ENCODE measurements at regions not wholly inside any gene's neighbourhood (a gene's known extent, or its start where the extent isn't known, plus 50 kb on each side); places are given as distances from the start of the nearest gene placed in this dataset.

DNA sequence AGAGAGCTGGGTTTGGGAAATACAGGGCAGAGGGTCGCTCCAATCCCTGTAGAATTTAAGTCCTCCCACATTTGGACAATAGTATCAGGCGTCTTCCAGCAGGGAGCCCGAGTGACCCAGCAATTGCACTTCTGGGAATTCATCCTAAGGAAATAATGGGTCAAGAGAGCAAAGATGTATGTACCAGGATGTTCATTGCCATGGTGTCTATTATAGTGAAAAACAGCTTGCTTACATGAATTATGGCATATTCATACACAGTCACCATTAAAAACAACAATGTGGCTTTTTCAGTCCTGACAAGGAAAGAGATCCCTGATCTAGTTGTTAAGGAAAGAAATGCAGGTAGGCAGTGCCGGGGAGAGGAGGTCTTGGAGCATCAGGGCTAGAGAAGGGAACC, 167.7 kb downstream of the PJA1 start:
- no peaks in the 10 kb centered on the region for H3K36me3 ChIP-seq (ENCODE audit: control insufficient read depth, insufficient read depth, low read length)
- H3K4me3 ChIP-seq (ENCODE audit: low read depth, low read length), result no peak overlapping the region
- ChIA-PET CTCF (interaction anchor here (0.5 kb wide), 1 partner anchor 96 kb away, joined by 3 read pairs; no protein-coding TSS in a partner anchor), POLR2A (no interaction called here)
- no peaks in the 10 kb centered on the region for H3K27me3 ChIP-seq (ENCODE audit: control insufficient read depth, insufficient read depth, low read length)
- TF ChIP-seq, protein P1, sequence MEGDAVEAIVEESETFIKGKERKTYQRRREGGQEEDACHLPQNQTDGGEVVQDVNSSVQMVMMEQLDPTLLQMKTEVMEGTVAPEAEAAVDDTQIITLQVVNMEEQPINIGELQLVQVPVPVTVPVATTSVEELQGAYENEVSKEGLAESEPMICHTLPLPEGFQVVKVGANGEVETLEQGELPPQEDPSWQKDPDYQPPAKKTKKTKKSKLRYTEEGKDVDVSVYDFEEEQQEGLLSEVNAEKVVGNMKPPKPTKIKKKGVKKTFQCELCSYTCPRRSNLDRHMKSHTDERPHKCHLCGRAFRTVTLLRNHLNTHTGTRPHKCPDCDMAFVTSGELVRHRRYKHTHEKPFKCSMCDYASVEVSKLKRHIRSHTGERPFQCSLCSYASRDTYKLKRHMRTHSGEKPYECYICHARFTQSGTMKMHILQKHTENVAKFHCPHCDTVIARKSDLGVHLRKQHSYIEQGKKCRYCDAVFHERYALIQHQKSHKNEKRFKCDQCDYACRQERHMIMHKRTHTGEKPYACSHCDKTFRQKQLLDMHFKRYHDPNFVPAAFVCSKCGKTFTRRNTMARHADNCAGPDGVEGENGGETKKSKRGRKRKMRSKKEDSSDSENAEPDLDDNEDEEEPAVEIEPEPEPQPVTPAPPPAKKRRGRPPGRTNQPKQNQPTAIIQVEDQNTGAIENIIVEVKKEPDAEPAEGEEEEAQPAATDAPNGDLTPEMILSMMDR (IDR thresholded peaks at IDR 0.05; ENCODE audit: insufficient read depth, low read depth, low read length), result no peak
- DNase-seq (ENCODE audit: low read depth), result no peak

DNA sequence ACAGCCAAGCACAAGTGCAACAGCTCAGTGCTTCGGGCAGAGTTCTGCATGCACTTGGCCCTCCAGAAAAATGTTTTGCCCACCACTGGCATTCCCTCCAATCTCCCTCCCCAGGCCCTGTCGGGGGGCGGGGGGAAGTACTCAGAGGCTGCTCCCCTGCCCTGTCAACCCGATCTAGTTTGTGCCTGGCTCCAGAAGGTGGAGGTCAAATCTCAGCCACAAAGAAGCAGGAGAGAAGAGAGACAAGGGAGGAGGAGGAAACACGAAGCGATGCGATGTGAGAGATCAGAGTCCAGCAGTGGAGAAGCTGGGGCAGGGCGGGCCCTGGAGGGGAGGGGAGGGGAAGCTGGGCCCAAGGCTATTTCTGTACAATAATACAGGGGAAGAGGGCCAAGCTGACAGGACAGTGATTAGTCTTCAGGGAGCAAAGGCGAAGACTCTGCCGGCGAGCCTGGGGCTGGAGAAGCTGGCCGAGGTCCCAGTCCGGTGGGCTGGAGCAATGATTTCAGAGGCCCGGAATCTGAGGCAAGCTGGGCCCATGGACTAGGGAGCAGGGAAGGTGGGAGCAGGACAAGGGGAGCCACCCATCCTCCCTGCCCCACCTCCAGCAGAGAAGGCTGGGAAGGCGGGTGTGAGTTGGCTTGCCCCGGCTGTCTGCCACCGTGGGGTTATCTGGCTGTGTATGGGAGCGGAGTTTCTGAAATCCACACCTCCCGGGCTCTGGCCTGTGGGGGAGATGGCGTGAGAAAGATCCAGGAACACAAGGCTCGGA, 167.1 kb downstream of the EFNB1 start:
- no peaks in the 10 kb centered on the region for H3K36me3 ChIP-seq (ENCODE audit: control insufficient read depth, insufficient read depth, low read length)
- TF ChIP-seq, protein P1 (IDR thresholded peaks at IDR 0.05; ENCODE audit: insufficient read depth, low read depth, low read length), result no peak
- DNase-seq (ENCODE audit: low read depth), result no peak
- CTCF ChIA-PET, result no interaction called here
- H3K27me3 ChIP-seq (ENCODE audit: control insufficient read depth, insufficient read depth, low read length), result no peaks in the 10 kb centered on the region
- H3K4me3 ChIP-seq (ENCODE audit: low read depth, low read length), result no peak overlapping the region
- POLR2A ChIA-PET, result no interaction called here

DNA sequence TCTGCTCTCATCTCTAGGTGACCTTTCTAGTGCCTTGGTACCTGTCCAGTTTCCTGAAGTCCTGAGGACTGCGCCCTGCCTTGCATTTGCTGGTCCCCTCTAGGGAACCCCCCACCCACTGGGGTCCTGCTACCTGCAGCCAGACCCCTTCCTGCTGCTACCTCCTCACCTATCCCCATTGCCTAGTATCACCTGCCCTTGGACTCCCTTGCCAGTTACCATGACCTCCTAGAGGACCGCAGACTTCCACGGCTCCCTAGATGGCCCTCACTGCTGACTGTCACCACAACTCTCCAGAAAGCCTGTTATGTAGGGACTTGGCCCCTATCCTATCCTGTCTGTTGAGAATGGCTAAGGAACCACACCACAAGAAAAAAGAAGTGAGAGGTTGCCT, 166.6 kb downstream of the EFNB1 start:
- Histone ChIP-seq H3K27me3 (ENCODE audit: control insufficient read depth, insufficient read depth, low read length) (no peaks in the 10 kb centered on the region), H3K36me3 (ENCODE audit: control insufficient read depth, insufficient read depth, low read length) (no peaks in the 10 kb centered on the region), H3K4me3 (ENCODE audit: low read depth, low read length) (no peak overlapping the region)
- no peak for DNase-seq (ENCODE audit: low read depth)
- TF ChIP-seq, protein P1 (IDR thresholded peaks at IDR 0.05; ENCODE audit: insufficient read depth, low read depth, low read length), result no peak
- ChIA-PET POLR2A (no interaction called here), CTCF (no interaction called here)

DNA sequence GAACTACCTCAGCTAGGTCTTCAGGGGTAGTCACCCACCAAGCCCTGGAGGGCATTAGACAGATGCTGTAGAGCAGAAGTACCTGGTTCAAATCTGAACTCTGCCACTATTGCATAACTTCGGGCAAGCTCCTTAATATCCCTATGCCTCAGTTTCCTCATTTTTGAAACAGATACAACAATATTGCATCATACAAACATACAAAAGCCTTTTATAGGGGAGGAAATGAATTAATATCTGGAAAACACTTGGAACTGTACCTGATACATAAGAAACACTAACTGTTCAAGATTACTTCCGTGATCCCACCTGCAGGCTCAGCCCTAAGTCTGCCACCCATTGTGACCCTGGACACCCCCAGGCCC, 166.1 kb downstream of the EFNB1 start:
- Histone ChIP-seq H3K27me3 (ENCODE audit: control insufficient read depth, insufficient read depth, low read length) (no peaks in the 10 kb centered on the region), H3K36me3 (ENCODE audit: control insufficient read depth, insufficient read depth, low read length) (no peaks in the 10 kb centered on the region), H3K4me3 (ENCODE audit: low read depth, low read length) (no peak overlapping the region)
- TF ChIP-seq, protein P1 (IDR thresholded peaks at IDR 0.05; ENCODE audit: insufficient read depth, low read depth, low read length), result no peak
- POLR2A ChIA-PET, result no interaction called here
- no peak for DNase-seq (ENCODE audit: low read depth)
- CTCF ChIA-PET, result no interaction called here

DNA sequence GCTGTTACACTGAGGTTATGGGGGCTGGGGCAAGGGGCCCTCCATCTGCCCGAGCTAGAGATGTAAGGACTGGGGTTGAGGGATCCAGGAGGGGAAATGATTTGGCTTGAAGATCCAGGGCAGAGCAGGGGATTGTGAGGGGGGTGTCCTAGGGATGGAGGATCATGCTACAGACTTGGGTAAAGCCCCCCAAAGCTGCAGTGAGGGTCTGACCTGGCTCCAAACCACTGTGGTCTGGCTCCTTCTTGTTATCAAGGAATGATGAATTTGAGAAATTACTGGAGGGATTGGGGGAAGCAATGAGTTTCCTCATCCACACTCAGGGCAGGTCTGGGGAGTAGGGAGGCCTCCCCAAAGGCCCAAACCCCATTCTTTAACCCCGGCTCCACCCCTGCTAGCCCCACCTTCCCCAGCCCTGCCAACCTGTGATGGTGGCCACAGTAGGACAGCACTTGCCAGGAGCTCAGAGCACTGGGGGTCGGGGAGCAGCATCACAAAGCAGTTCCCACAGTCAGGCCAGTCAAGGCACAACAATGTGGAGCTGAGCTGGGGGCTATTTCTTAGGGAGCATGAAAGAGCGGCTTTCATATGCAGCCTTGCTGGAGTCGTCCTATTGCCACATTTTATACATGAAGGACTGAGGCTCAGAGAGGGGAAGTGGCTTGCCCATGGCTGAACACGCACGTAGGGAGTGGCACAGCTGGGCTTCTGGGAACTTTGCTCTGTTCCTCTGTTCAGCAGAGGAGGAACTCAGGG, 165.5 kb downstream of the EFNB1 start:
- H3K36me3 ChIP-seq (ENCODE audit: control insufficient read depth, insufficient read depth, low read length), result no peaks in the 10 kb centered on the region
- no peak overlapping the region for H3K4me3 ChIP-seq (ENCODE audit: low read depth, low read length)
- CTCF ChIA-PET, result interaction anchor here (0.5 kb wide), 1 partner anchor 59 kb away, joined by 3 read pairs; no protein-coding TSS in a partner anchor
- TF ChIP-seq, protein P1 (IDR thresholded peaks at IDR 0.05; ENCODE audit: insufficient read depth, low read depth, low read length), result no peak
- DNase-seq (ENCODE audit: low read depth), result no peak
- POLR2A ChIA-PET, result no interaction called here
- no peaks in the 10 kb centered on the region for H3K27me3 ChIP-seq (ENCODE audit: control insufficient read depth, insufficient read depth, low read length)

Measured in BJ (cell line).